ENCODE measurements at regions not wholly inside any gene's neighbourhood (a gene's known extent, or its start where the extent isn't known, plus 50 kb on each side); places are given as distances from the start of the nearest gene placed in this dataset.

DNA sequence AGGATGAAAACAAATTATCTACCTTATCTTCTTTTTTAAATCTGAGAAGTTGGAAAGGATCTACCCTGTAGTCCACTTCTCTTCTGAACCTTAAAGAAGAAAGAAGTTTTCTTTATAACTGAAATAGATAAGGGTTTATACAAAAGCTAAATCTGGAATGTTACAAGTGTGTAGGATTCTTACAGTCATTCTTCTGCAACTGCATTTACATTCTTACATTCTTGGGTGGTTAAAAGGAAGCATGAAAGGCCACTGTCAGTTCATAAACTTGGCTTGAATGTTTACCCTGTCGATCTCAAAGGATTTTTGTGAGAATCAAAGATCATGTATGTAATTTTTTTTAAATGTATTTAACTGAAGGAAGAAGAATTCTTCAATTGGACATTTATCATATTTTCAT is 142.1 kb upstream of the BRINP3 start:
- TF ChIP-seq, protein P1, sequence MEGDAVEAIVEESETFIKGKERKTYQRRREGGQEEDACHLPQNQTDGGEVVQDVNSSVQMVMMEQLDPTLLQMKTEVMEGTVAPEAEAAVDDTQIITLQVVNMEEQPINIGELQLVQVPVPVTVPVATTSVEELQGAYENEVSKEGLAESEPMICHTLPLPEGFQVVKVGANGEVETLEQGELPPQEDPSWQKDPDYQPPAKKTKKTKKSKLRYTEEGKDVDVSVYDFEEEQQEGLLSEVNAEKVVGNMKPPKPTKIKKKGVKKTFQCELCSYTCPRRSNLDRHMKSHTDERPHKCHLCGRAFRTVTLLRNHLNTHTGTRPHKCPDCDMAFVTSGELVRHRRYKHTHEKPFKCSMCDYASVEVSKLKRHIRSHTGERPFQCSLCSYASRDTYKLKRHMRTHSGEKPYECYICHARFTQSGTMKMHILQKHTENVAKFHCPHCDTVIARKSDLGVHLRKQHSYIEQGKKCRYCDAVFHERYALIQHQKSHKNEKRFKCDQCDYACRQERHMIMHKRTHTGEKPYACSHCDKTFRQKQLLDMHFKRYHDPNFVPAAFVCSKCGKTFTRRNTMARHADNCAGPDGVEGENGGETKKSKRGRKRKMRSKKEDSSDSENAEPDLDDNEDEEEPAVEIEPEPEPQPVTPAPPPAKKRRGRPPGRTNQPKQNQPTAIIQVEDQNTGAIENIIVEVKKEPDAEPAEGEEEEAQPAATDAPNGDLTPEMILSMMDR (IDR thresholded peaks at IDR 0.05) = no peak
- TF ChIP-seq POLR2A (IDR thresholded peaks at IDR 0.05) = no peak

All from vagina (tissue), 2 donors.